ENCODE measurements at regions not wholly inside any gene's neighbourhood (a gene's known extent, or its start where the extent isn't known, plus 50 kb on each side); places are given as distances from the start of the nearest gene placed in this dataset.

DNA sequence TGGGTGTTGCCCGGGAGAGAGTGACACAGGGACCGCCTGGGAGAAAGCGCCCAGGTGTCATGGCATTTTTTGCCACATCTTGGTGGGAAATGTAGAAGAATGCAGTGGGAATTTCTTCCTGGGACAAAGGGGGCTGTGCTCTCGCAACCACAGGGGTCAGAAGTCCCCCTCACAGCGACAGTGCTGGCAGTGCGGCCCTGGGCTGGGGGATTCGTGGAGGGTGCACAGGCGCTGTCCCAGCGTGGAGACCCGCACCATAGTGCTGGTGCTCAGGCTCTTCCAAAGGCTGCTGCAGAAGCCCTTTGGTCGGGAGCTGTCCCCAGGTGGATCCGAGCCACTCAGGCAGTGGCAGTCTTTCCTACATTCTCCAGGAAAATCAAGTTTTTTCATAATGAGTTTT, 128.8 kb upstream of the SOX11 start:
- Histone ChIP-seq H3K4me3 (ENCODE audit: insufficient read depth, low read length) (no peak overlapping the region), H4K20me1 (ENCODE audit: insufficient read depth, low read length) (no peaks in the 10 kb centered on the region), H3K79me2 (ENCODE audit: insufficient read depth, low read length) (no peaks in the 10 kb centered on the region), H3K36me3 (ENCODE audit: insufficient read depth, low read length) (no peaks in the 10 kb centered on the region), H2AFZ (ENCODE audit: low read length) (no peak overlapping the region), H3K27me3 (ENCODE audit: insufficient read depth, low read length) (no peaks in the 10 kb centered on the region), H3K4me2 (ENCODE audit: insufficient read depth, low read length) (no peak overlapping the region), H3K4me1 (ENCODE audit: insufficient read depth, low read length) (no peaks in the 10 kb centered on the region), H3K27ac (ENCODE audit: low read depth, low read length) (no peak overlapping the region), H3K9me3 (ENCODE audit: low read depth, low read length) (no peaks in the 10 kb centered on the region)
- no peak for DNase-seq (ENCODE audit: insufficient read length, low spot score, missing footprints)
- TF ChIP-seq, protein P1, sequence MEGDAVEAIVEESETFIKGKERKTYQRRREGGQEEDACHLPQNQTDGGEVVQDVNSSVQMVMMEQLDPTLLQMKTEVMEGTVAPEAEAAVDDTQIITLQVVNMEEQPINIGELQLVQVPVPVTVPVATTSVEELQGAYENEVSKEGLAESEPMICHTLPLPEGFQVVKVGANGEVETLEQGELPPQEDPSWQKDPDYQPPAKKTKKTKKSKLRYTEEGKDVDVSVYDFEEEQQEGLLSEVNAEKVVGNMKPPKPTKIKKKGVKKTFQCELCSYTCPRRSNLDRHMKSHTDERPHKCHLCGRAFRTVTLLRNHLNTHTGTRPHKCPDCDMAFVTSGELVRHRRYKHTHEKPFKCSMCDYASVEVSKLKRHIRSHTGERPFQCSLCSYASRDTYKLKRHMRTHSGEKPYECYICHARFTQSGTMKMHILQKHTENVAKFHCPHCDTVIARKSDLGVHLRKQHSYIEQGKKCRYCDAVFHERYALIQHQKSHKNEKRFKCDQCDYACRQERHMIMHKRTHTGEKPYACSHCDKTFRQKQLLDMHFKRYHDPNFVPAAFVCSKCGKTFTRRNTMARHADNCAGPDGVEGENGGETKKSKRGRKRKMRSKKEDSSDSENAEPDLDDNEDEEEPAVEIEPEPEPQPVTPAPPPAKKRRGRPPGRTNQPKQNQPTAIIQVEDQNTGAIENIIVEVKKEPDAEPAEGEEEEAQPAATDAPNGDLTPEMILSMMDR (IDR thresholded peaks at IDR 0.05; ENCODE audit: extremely low read depth, low read depth, low read length) = no peak

DNA sequence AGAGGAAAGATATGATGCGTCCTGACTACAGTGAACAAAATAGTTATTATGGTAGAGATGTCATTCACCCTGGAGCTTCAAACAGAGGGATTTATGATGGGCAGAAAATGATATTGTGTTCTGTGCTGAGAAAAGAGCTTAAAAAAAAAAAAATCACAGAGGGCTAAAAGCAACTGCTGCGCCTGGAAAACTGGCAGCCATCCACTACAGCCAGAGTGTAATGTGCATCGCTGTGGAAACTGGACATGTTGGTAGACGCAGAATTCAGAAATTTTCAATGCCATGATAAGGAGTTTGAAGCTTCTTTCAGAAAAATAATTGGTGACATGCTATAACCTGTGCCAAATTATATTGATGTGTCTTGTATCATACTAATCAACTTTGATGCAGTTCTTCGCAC, 122.9 kb upstream of the SOX11 start:
- H3K9me3 ChIP-seq (ENCODE audit: low read depth, low read length) = no peaks in the 10 kb centered on the region
- TF ChIP-seq, protein P1 (IDR thresholded peaks at IDR 0.05; ENCODE audit: extremely low read depth, low read depth, low read length) = no peak
- H3K27me3 ChIP-seq (ENCODE audit: insufficient read depth, low read length) = no peaks in the 10 kb centered on the region
- no peak overlapping the region for H3K4me2 ChIP-seq (ENCODE audit: insufficient read depth, low read length)
- H3K27ac ChIP-seq (ENCODE audit: low read depth, low read length) = no peak overlapping the region
- H4K20me1 ChIP-seq (ENCODE audit: insufficient read depth, low read length) = no peaks in the 10 kb centered on the region
- H2AFZ ChIP-seq (ENCODE audit: low read length) = no peak overlapping the region
- H3K4me3 ChIP-seq (ENCODE audit: insufficient read depth, low read length) = no peak overlapping the region
- no peaks in the 10 kb centered on the region for H3K4me1 ChIP-seq (ENCODE audit: insufficient read depth, low read length)
- no peak for DNase-seq (ENCODE audit: insufficient read length, low spot score, missing footprints)
- no peaks in the 10 kb centered on the region for H3K36me3 ChIP-seq (ENCODE audit: insufficient read depth, low read length)
- H3K79me2 ChIP-seq (ENCODE audit: insufficient read depth, low read length) = no peaks in the 10 kb centered on the region

DNA sequence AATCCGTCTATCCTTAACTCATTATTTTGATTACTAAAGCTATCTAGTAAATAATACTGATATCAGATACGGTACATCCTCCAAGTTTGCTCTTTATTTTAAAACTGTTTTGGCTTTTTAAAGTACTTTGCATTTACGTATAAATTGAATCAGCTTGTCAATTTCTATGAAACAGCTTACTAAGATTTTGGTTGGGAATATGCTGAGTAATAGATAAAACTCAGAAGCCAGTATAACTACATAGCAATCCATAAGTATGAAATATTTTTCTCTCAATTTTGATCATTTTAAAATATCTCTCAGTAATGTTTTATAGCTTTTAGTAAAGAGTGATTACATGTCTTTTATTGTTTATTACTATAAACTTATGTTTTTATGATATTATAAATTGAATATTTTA, 116.2 kb upstream of the SOX11 start:
- no peaks in the 10 kb centered on the region for H3K4me1 ChIP-seq (ENCODE audit: insufficient read depth, low read length)

DNA sequence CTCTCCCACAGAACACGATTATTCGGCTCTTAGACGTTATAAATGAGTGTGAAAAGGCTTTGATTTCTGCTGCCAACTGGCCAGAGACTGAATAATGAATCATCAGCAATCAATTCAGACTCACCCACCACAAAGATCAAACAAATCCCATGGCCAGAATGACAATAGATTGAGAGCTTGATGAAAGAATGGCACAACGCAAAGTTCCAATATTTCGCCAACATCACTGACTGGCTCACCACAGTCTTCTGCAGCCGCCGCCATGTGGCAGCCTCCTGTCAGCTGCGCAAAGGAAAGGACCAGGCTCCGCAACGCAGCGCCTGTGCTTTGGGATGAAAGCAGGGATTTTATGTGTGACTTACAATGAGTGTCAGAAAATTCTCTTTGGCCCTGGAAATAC, 104.4 kb upstream of the SOX11 start:
- DNase-seq (ENCODE audit: insufficient read length, low spot score, missing footprints) = no peak
- no peaks in the 10 kb centered on the region for H3K4me1 ChIP-seq (ENCODE audit: insufficient read depth, low read length)
- no peaks in the 10 kb centered on the region for H4K20me1 ChIP-seq (ENCODE audit: insufficient read depth, low read length)
- TF ChIP-seq, protein P1 (IDR thresholded peaks at IDR 0.05; ENCODE audit: extremely low read depth, low read depth, low read length) = no peak
- no peaks in the 10 kb centered on the region for H3K79me2 ChIP-seq (ENCODE audit: insufficient read depth, low read length)
- H3K4me2 ChIP-seq (ENCODE audit: insufficient read depth, low read length) = no peak overlapping the region
- no peak overlapping the region for H2AFZ ChIP-seq (ENCODE audit: low read length)
- H3K27me3 ChIP-seq (ENCODE audit: insufficient read depth, low read length) = no peaks in the 10 kb centered on the region
- H3K36me3 ChIP-seq (ENCODE audit: insufficient read depth, low read length) = no peaks in the 10 kb centered on the region
- no peak overlapping the region for H3K4me3 ChIP-seq (ENCODE audit: insufficient read depth, low read length)
- no peak overlapping the region for H3K27ac ChIP-seq (ENCODE audit: low read depth, low read length)
- peaks cover 2% of the 10 kb centered on the region for H3K9me3 ChIP-seq (ENCODE audit: low read depth, low read length)

More for the DNA sequence above, 116.2 kb upstream of the SOX11 start:
- H3K27me3 ChIP-seq (ENCODE audit: insufficient read depth, low read length) = no peaks in the 10 kb centered on the region
- H3K4me2 ChIP-seq (ENCODE audit: insufficient read depth, low read length) = no peak overlapping the region
- no peaks in the 10 kb centered on the region for H3K79me2 ChIP-seq (ENCODE audit: insufficient read depth, low read length)
- no peak overlapping the region for H3K4me3 ChIP-seq (ENCODE audit: insufficient read depth, low read length)
- no peak for DNase-seq (ENCODE audit: insufficient read length, low spot score, missing footprints)
- no peak overlapping the region for H2AFZ ChIP-seq (ENCODE audit: low read length)
- H3K36me3 ChIP-seq (ENCODE audit: insufficient read depth, low read length) = no peaks in the 10 kb centered on the region
- TF ChIP-seq, protein P1 (IDR thresholded peaks at IDR 0.05; ENCODE audit: extremely low read depth, low read depth, low read length) = no peak
- no peaks in the 10 kb centered on the region for H4K20me1 ChIP-seq (ENCODE audit: insufficient read depth, low read length)
- H3K9me3 ChIP-seq (ENCODE audit: low read depth, low read length) = no peaks in the 10 kb centered on the region
- H3K27ac ChIP-seq (ENCODE audit: low read depth, low read length) = no peak overlapping the region
